GM21390 (cell line): ENCODE measurements at regions not wholly inside any gene's neighbourhood (a gene's known extent, or its start where the extent isn't known, plus 50 kb on each side); places are given as distances from the start of the nearest gene placed in this dataset.
"Not testable (repeated sequence)": the region's sequence is repeated elsewhere in the genome, so short reads cannot be mapped to it uniquely, and the experiment has no call there.

Experiments
- ATAC-seq: cut with Tn5 transposase; IDR thresholded peaks from one replicate; pipeline ENCODE4 v1.9.1; 2021; ENCODE audit not compliant: unreplicated experiment

DNA sequence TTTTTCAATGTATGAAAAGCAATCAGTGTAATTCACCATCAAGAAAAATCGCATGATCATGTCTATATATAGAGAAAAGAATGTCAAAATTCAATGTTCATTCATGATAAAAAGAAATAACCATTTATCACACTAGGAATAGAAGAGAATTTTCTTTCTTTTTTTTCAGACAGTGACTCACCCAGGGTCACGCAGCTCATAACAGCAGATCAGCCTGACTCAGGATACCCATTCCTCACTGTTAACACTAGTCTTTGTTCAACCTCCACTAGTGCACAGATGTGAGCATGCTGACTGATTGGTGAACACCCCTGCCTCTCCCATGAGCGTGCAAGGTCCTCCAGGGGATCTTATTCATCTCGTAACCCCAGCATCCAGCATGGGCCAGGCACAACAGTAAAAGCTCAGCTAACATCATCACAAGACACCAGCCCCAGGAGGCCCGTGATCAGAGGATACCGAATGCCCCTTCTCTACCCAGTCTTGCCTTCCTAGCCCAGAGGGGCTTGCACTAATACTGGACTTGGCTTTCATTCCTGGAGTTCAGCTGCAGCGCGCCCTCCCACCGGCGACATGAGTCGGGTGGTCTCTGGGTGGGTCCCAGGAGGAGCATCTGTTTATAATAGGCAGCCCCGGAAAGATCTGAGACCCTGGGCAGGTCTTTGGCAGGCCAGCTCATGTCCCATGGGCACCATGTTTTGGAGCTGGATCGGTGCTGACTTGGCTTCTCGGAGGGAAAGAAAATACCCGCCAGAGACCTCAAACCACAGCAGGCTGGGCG lies 539.5 kb upstream of the SLC10A2 start:
- ATAC-seq, result no peak

DNA sequence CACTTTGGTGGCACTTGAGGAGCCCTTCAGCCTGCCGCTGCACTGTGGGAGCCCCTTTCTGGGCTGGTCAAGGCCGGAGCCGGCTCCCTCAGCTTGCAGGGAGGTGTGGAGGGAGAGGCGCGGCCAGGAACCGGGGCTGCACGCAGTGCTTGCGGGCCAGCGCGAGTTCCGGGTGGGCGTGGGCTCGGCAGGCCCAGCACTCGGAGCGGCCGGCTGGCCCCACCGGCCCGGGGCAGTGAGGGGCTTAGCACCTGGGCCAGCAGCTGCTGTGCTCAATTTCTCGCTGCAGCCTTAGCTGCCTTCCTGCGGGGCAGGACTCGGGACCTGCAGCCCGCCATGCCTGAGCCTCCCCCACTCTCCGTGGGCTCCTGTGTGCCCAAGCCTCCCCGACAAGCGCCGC lies 533.7 kb upstream of the SLC10A2 start:
- ATAC-seq, result not testable (repeated sequence)

DNA sequence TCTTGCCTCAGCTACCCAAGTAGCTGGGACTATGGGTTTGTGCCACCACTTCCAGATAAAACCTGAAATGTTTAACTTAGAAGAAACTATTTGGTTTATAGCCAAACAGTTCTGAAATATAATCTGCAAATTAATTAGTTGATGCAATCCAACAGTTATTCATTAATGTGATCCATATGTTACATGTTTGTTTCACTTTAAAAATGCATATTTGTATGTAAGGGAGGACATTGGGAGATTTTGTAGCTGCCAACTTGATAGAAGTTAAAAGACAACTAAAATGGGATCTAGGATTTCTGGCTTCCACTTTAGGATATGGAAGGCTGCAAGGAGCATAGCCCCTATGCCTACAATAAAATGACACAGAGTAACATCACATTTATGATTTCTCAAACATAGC lies 532.5 kb upstream of the SLC10A2 start:
- no peak for ATAC-seq

DNA sequence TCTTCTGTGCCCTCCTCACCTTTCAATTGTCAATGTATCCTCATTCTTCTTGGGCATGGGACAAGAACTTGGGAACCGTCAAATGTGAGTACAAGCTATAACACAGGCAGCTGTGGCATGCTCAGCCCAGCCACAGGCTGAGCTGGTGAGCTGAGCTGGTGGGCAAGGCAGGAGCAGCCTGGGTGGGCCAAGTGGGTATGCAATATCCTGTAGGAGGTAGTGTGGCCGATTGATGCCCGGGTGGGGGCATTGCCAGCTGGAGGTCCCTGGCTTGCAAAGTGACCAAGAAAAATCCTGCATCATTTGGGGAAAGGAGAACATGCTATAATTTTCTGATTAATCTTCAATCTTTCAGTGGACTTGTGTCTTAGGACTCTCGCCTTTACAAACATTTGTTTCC lies 507.2 kb upstream of the SLC10A2 start:
- no peak for ATAC-seq

DNA sequence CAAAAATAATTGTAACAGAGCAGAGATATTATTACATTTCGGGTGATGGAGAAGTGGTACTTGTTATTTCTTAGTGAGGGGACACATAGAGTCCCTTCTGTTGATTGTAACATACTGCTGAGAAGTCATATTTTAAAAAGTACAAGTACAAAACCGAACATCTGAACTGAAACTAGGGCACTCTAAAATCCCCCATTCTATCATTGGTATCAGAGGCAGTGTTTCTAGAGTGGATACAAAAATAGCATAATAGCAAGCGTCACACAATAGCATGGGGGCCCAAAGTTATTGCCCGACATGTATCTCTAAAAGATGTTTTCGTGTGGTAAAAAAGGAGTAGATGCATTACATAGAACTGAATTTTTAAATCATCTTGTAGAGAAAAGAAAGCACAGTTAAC lies 502.1 kb upstream of the SLC10A2 start:
- ATAC-seq, result no peak

DNA sequence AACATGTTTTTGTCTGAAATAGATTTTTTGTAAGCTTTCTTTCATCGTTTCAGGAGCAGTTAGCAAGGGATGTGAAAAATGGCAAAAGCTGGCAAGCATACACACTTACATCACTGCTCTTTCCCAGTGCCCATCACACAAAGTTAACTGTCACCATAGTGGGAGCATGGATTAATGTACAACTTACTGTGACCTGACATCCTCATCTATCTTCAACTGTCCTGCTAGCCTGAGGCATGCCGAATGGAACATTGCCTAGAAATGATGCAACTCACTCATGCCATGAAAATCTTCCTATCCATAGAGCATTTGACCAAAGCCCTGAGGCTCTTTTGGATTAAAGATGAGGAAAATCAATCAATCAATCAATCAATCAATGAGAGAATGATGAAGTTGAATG lies 491.7 kb upstream of the SLC10A2 start:
- ATAC-seq, result no peak

DNA sequence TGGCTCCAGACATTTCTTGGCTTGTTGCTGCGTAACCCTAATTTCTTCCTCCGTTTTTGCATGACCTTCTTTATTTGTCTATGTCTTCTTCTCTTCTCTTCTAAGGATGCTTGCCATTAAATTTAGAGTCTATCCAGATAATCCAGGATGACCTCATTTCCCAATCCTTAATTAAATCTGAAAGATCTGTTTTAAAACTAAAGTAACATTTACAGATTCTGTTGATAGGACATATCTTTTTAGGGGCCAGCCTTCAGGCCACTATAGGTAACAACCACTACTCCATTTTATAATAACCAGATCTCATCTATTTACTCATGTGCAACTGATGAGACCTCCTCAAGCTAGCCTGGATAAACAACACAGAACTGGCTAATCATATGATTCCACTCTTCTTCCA lies 490.5 kb upstream of the SLC10A2 start:
- ATAC-seq, result no peak

DNA sequence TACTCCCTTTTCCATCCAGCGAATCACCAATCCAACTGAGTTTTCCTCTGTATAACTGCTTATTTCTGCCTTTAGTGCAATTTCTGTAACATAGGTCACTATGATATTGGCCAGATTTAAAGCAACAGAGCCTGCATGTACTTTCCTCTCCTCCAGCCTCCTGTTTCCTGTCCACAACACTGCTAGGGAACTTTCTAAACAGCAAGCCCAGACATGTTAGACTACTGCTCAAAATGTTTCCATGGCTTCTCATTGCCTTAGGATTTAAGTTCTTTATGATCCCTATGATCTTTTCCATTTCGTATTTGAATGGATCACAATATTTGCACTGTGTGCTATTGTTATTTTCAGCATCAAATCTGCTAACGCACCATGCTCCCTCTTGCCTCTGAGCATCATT lies 481.7 kb upstream of the SLC10A2 start:
- ATAC-seq, result no peak

DNA sequence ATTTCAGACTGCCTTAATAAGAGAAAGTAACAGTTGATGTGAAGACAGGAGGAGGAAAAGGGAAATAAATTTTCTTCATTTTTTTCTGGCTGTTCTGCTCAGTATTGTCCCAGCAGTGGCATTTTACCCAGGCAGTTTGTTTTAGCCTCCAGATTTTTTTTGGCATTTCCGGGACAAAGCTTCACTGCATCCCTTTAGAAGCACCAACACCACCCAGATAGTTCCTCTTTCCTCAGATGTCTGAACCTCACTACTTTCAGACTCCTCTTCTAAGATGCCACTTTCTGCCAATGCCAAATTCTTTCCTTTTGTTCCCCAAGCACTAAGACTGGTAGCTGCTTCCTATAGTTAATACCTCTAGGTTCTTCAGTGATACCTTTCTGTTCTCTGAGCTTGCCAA lies 480.1 kb upstream of the SLC10A2 start:
- no peak for ATAC-seq

DNA sequence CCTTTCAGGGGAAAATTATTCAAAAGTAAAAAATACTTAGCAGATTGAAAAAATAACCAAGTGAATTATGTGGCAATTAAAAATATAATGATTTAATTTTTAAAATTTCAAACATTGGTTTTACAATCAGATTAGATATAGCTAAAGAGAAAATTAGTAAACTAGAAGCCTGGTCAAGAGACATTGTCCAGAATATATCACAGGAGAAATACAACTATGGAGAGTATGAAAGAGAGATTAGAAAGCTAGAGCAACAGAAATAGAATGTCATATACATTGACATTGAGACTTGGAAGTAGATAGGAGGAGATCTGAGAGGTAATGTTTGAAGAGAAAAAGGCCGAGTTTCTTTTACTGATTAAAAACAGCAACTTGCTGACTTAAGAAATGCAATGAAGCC lies 476.4 kb upstream of the SLC10A2 start:
- no peak for ATAC-seq

DNA sequence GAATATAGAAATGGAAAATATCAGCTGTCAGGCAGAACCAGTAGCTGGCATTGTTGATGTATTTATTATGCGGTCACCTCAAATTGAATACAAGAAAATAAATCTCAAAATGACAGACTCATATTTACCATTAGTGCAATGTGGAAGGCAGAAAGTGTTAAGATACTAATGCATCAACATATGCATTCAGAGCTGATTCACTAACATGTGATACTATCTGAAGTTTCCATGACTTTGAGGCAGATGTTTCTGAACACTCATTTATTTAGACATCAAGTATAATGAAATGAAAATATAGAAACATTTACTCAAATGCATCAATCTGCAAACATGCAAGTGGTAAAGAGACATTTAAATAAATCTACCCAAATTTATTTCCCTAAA lies 474.2 kb upstream of the SLC10A2 start:
- ATAC-seq, result no peak

DNA sequence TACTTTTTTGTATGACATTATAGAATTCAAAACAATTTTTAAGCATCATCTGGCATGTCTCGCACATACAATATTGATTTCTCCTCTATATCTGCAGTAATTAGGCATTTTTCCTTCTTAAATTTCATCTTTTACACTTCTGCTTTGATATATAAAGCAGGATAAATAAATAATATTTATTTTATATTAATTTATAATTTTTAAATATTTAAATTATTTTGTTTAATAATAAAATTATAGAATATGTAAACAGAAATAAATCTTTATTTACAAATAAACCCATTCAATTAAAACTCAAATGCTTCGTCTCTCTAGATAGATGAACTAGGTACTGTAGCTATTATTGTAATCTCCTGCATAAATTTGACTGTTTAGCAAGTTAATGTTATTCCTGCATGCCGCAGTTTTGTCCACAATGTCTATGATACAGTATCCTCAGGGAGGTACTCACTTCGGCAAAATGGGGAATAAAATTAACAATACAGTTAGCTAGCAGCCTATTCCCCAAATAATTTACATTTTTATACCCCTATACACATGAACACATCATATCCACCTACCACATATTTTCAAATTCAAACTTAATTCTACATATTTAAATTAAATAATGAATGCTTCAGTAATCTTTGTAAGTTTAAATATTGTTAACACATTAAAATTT lies 473.6 kb upstream of the SLC10A2 start:
- no peak for ATAC-seq

DNA sequence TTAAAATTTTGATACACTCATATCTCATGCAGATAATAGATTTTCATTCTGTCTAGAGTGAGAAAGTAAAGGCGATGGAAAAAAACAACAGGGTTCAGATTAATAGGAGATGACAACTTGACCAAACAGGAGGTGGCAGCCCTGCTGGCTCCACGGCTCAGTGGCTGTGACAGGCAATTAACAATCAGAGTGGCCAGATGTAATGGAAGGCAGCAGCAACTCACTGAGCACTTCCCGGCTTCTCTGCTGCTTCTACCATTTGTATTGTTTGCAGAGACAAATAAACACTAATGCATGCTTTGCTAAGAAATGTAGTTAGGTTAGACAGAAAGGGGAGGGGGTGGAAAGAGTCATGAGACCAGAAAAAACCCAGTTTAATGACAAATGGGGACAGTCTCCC lies 473.0 kb upstream of the SLC10A2 start:
- no peak for ATAC-seq

DNA sequence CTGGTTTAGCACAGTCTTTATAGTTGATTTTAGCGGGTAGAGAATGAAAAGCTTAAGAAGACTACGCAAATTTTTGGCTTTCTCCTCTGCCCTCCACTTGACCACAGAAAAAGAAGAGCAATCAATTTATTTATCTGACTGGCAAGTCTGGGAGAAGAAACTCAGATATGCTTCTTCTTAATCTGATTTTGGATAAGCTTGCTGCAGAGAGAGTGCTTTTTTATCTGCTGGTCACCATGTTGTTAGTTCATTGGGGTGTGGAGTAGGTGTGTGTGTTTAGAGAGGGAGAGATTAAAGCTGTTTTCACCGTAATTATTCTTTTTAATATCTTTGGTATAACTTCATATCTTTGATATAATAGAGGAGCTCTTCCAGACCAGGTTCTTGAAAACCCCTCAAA lies 471.4 kb upstream of the SLC10A2 start:
- no peak for ATAC-seq

DNA sequence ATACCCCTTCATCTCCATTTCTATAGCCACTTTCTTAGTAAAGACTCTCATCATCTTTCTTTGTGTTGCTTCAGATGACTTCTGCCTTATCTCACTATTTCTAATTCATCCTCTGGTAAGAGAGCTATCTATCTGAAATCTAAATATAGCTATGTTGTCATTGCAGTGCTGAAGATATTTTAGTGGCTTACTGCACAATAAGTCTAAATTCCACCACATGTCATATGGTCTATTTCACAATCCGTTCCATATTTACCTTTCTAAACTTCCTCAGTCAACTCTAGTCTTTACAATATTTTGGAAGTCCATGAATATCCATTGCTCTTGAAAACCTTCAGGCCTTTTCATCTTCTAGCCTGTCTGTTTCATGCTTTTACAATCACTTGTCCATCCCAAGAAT lies 465.1 kb upstream of the SLC10A2 start:
- ATAC-seq, result no peak

DNA sequence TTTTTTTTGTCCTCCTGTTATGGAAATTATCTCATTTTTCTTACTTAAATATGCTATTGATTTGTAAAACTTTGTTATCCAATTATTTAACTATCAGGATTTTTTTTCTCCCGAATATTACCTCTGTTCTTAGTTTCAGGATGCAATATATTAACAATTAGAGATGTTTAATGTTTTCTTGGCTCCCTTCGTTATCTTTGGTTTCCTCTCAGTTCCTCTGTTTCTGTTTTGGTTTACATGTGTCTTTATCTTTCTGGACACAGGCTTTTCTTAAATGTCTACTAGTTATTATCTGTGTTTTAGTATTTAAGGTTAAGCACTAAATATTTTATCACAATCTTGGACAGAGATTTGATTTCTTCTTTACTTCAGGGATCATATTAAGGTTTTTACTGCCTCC lies 462.2 kb upstream of the SLC10A2 start:
- no peak for ATAC-seq

DNA sequence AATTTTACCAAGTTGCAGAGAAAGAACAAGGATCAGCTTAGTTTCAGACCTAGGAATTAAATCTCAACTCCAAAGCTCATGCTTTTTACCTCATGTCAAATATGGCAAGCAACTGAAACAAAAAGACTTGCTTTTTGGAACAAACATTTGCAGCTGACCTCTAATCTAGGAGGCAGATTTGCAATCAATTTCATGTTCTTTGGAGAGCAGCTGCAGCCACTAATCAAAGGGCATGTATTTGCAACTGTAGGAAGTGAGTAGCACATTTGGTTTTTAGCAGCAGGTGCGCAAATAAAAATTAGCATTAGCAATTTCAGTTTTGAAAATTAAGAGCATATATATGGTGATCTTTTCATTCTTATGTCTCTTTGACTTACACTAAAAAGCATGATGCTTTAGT lies 459.3 kb upstream of the SLC10A2 start:
- ATAC-seq, result no peak

DNA sequence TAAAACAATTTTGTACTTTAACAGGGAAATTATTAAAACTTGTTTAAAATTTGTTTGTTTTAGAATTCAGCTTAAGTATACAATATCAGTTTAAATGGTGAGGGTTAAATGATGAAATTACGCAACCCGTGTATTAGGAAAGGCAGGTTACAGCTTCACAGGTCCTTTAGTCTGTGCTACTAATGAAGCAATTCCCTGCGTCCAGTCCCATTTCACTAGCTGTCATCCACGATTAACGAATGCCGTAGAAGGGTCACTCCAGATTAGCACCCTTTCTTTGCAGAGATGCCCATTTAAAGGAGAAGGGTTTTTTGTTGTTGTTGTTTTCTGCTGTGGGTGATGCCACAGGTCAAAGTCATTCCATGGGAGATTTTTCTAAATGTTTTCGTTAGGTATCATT lies 457.6 kb upstream of the SLC10A2 start:
- ATAC-seq, result no peak

DNA sequence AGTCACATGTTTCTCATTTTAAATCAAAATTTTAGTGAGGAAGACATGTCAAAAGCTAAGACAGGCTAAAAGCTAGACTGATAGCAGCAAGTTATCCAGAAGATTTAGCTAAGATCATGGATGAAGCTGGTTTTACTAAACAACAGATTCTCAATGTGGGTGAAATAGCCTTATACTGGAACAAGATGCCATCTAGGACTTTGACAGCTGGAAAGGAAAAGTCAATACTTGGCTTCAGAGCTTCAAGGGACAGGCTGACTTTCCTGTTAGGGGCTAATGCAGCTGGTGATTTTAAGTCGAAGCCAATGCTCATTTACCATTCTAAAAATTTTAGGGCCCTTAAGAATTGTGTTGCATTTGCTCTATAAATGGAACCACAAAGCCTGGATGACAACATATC lies 455.3 kb upstream of the SLC10A2 start:
- no peak for ATAC-seq

DNA sequence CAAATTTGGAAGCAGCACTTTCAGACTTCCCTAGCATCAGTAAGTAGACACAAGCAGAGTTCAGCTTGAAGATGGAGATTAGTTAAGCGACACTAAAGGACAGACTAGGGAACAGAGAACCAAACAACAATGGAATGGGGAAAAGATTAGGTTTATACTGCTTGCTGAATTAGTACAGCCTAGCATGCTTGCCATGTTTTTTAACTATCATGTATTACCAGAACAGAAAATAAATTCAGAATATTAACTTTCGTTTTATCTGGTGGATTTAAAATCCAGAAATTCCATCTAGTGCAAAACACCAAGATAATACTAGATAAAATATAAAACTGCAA lies 451.5 kb upstream of the SLC10A2 start:
- ATAC-seq, result no peak

DNA sequence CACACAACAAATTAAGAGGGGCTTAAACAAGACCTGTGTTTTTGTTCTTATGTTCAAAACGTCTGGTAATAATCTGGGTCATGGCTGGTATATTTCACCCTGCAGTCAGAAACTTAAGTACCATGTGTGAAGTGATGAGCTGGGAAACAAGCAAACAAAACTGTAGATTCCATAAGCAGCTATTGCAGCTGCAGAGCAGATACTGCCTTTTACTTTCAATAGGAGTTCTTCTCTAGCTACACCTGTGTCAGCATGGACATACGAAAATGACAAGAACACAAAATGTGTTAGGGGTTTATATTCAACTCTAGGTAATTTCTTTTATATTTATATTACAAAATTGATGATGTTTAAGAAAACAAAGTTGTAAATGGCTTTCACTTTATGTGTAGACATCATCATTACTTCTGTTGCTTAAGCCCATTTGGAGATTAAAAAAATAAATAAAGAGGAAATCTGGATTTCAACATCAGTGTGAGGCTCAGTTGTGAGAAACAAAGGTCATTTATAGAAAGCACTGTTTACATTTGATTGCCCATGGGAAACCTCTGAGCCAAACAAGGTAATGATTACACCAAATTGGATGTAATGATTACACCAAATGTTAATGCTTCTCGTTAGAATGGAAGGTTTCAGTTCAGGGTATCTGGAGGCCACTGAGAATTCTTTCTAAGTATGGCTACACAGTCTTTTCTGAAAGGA lies 451.0 kb upstream of the SLC10A2 start:
- peak; percentile 89 for ATAC-seq

DNA sequence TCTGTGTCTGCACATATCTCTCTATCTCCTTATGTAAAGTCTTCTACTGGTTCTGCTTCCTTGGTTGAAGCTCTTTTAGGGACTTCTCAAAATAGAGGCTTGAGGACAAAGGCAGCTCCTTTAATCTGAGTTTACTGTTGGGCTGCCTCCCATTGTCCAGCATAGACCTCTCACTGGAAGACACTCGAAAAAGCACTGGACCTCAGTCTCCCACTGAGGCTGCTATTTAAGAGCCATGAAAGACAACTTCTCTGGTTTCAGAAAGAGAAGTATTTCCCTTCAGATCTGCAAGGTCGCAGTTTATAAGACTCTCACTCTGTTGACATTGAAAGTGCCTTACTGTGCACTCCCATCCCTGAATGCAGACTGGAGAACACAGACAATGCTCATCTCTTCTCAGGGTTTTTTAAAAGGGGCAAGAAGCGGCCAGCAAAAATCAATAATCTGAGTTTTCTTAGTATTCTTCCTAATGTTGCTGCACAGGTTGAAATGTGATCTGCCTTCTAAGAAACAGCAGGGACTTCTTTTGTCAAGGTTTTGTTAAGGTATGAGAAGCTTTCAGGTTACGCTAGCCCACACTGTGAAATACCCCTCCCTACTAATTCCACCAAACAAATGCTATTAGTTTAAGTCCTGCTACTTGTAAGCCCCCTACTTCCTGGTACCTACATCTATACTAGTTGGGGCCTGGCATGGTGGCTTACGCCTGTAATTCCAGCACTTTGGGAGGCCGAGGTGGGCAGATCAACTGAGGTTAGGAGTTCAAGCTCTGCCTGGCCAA lies 450.0 kb upstream of the SLC10A2 start:
- no peak for ATAC-seq
